Panc1 (cell line): ENCODE measurements at regions not wholly inside any gene's neighbourhood (a gene's known extent, or its start where the extent isn't known, plus 50 kb on each side); places are given as distances from the start of the nearest gene placed in this dataset.

ENCODE experiments used
- ATAC-seq: fragments of 200-7000 bp; cut with Tn5 transposase; 2 replicates; pipeline ENCODE4 v1.9.1; 2020; ENCODE audit warnings: mild to moderate bottlenecking, moderate library complexity
- BruUV-seq: library from RNA; stranded (reverse); fragments of 400-500 nt; replicated peaks from 2 replicates; lab custom pipeline; 2021; lab: Mats Ljungman, UMichigan
- CTCF ChIA-PET: fragments of 300-600 bp; sonication (Branson Sonifier 250); formaldehyde crosslinking; loops from one replicate; lab custom pipeline; 2022; ENCODE audit warnings: antibody characterized with exemption; lab: Charles Lee
- POLR2A ChIA-PET: fragments of 300-600 bp; sonication (Branson Sonifier 250); formaldehyde crosslinking; loops from one replicate; lab custom pipeline; 2022; ENCODE audit warnings: antibody characterized with exemption; lab: Charles Lee
- DNase-seq: peaks from one replicate; pipeline ENCODE4 v3.0.0-alpha.2; 2010; ENCODE audit warnings: low read depth, low spot score
- H3K27ac ChIP-seq: 2 replicates; pipeline ENCODE4 v1.5.1; 2011; ENCODE audit warnings: mild to moderate bottlenecking, low read length, inconsistent platforms
- H3K27me3 ChIP-seq: fragments of 200-500 bp; sonication (Bioruptor generic); 2 replicates; pipeline ENCODE4 v1.6.0; 2014; ENCODE audit warnings: low read length, inconsistent platforms; ENCODE audit not compliant: control insufficient read depth, insufficient read depth
- H3K36me3 ChIP-seq: fragments of 200-500 bp; sonication (Bioruptor generic); 2 replicates; pipeline ENCODE4 v1.5.1; 2014; ENCODE audit warnings: inconsistent platforms, mild to moderate bottlenecking, low read length, moderate library complexity; ENCODE audit not compliant: control insufficient read depth, insufficient read depth
- H3K4me1 ChIP-seq: 2 replicates; pipeline ENCODE4 v1.5.1; 2011; ENCODE audit warnings: inconsistent platforms, mild to moderate bottlenecking, low read length, moderate library complexity; ENCODE audit not compliant: control insufficient read depth, insufficient read depth
- H3K4me3 ChIP-seq, 2 experiments: 2 replicates each; pipeline ENCODE4 v1.5.1; 2011 to 2012; ENCODE audit warnings: low read depth in 2 of 2, low read length in 2 of 2, mild to moderate bottlenecking in 2 of 2, inconsistent platforms in 1 of 2, moderate library complexity in 1 of 2
- H3K9me3 ChIP-seq: fragments of 200-500 bp; sonication (Bioruptor generic); 2 replicates; pipeline ENCODE4 v1.5.1; 2014; ENCODE audit warnings: low read depth, mild to moderate bottlenecking, inconsistent platforms, low read length, moderate library complexity; ENCODE audit not compliant: control insufficient read depth, insufficient read depth
- CTCF ChIP-seq: fragments of 450-650 bp; IDR thresholded peaks from 2 replicates; pipeline ENCODE4 v1.5.1; 2017; ENCODE audit warnings: mild to moderate bottlenecking
- POLR2AphosphoS5 ChIP-seq: IDR thresholded peaks from 2 replicates; pipeline ENCODE4 v1.6.1; 2012; ENCODE audit warnings: mild to moderate bottlenecking, low read depth, low read length, moderate library complexity
- REST ChIP-seq, 2 experiments: IDR thresholded peaks; 2 replicates each; pipeline ENCODE4 v1.6.1; 2011 to 2012; ENCODE audit warnings: low read depth in 2 of 2, control low read depth in 1 of 2, low read length in 1 of 2, mild to moderate bottlenecking in 1 of 2, moderate library complexity in 1 of 2; ENCODE audit not compliant: insufficient read depth in 1 of 2
- SIN3A ChIP-seq: IDR thresholded peaks from 2 replicates; pipeline ENCODE4 v1.6.1; 2012; ENCODE audit warnings: low read depth, mild to moderate bottlenecking, low read length, moderate library complexity, borderline replicate concordance; ENCODE audit not compliant: insufficient read depth
- TCF7L2 ChIP-seq: IDR thresholded peaks from 2 replicates; pipeline ENCODE4 v1.6.1; 2011; ENCODE audit warnings: mild to moderate bottlenecking, low read depth, low read length, inconsistent platforms
- in situ Hi-C: cut with HindIII; loops from 2 replicates; pipeline ENCODE4 v1.10.0; 2016; ENCODE audit warnings: low sequenced_read_pairs, low pct_unique_long_range_greater_than_20kb
- intact Hi-C: fragments of 100-400 bp; cut with micrococcal nuclease; formaldehyde crosslinking; loops from one replicate; pipeline ENCODE4 v1.10.0; 2022; ENCODE audit not compliant: unreplicated experiment

DNA sequence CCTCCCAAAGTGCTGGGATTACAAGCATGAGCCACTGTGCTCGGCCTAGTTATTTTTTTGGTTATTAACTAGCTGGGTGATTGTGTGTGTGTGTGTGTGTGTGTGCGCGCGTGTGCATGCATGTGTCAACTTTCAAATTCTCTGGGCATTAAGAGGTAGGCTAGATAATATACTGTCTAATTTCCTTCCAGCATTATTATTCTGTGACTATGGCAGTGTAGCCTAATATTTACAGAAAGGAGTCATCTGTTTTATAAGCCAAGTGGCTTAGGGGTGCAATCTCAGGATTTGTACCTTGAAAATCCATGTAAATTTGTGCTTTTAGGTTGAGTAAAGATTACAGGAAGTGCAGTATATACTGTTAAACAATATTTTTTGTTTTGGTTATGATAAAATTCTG is 85.1 kb upstream of the ZBTB20 start:
- ATAC-seq (no peak), DNase-seq (no peak)
- in situ Hi-C loops: no loop called here
- no TSS peak for BruUV-seq
- no peak overlapping the region for H3K4me3 ChIP-seq
- intact Hi-C loops: no loop called here
- no peaks in the 10 kb centered on the region for H3K36me3 ChIP-seq
- H3K27me3 ChIP-seq: no peaks in the 10 kb centered on the region
- no peaks in the 10 kb centered on the region for H3K4me1 ChIP-seq
- no peaks in the 10 kb centered on the region for H3K9me3 ChIP-seq
- CTCF ChIA-PET: interaction anchor here (0.7 kb wide), 1 partner anchor 541 kb away, joined by 7 read pairs; no protein-coding TSS in a partner anchor
- TF ChIP-seq TCF7L2 (no peak), REST (IDR thresholded peaks at IDR 0.05; ENCODE audit: insufficient read depth in 1 of 2, low read depth in 2 of 2, low read length in 1 of 2) (no peak), POLR2AphosphoS5 (no peak), CTCF (no peak), SIN3A (no peak)
- POLR2A ChIA-PET: no interaction called here
- H3K27ac ChIP-seq: no peak overlapping the region

GRCh38 chr3:115233021-115233420 is 85.9 kb upstream of the ZBTB20 start:
- Histone ChIP-seq H3K4me3 (no peak overlapping the region), H3K9me3 (no peaks in the 10 kb centered on the region), H3K27ac (no peak overlapping the region), H3K4me1 (no peaks in the 10 kb centered on the region), H3K36me3 (no peaks in the 10 kb centered on the region), H3K27me3 (no peaks in the 10 kb centered on the region)
- no peak for ATAC-seq
- no TSS peak for BruUV-seq
- CTCF ChIA-PET: no interaction called here
- intact Hi-C loops (no loop called here), in situ Hi-C loops (no loop called here)
- POLR2A ChIA-PET: no interaction called here
- TF ChIP-seq TCF7L2 (no peak), REST (IDR thresholded peaks at IDR 0.05; ENCODE audit: insufficient read depth in 1 of 2, low read depth in 2 of 2, low read length in 1 of 2) (no peak), CTCF (no peak)
- DNase-seq: no peak
